ENCODE measurements at regions not wholly inside any gene's neighbourhood (a gene's known extent, or its start where the extent isn't known, plus 50 kb on each side); places are given as distances from the start of the nearest gene placed in this dataset.

- DNase-seq (ENCODE audit: low read depth) = no peak
- H3K4me3 ChIP-seq (ENCODE audit: low read depth, low read length) = no peak overlapping the region
- TF ChIP-seq CTCF (IDR thresholded peaks at IDR 0.05; ENCODE audit: low read depth, low read length) (no peak), MYC (IDR thresholded peaks at IDR 0.05; ENCODE audit: low read depth, low read length) (no peak), MAX (IDR thresholded peaks at IDR 0.05; ENCODE audit: low read depth, low read length) (no peak), POLR2A (IDR thresholded peaks at IDR 0.05; ENCODE audit: extremely low read depth, insufficient read length) (no peak)
Measured at GRCh38 chr2:138110453-138111083, 146.3 kb downstream of the HNMT start.

GRCh38 chr2:138112536-138112935 is 148.3 kb downstream of the HNMT start:
- no peak for DNase-seq (ENCODE audit: low read depth)
- H3K4me3 ChIP-seq (ENCODE audit: low read depth, low read length) = no peak overlapping the region
- TF ChIP-seq CTCF (IDR thresholded peaks at IDR 0.05; ENCODE audit: low read depth, low read length) (no peak), POLR2A (IDR thresholded peaks at IDR 0.05; ENCODE audit: extremely low read depth, insufficient read length) (no peak), MAX (IDR thresholded peaks at IDR 0.05; ENCODE audit: low read depth, low read length) (no peak), MYC (IDR thresholded peaks at IDR 0.05; ENCODE audit: low read depth, low read length) (no peak)

- TF ChIP-seq CTCF (IDR thresholded peaks at IDR 0.05; ENCODE audit: low read depth, low read length) (no peak), POLR2A (IDR thresholded peaks at IDR 0.05; ENCODE audit: extremely low read depth, insufficient read length) (no peak), MYC (IDR thresholded peaks at IDR 0.05; ENCODE audit: low read depth, low read length) (no peak), MAX (IDR thresholded peaks at IDR 0.05; ENCODE audit: low read depth, low read length) (no peak)
- no peak overlapping the region for H3K4me3 ChIP-seq (ENCODE audit: low read depth, low read length)
- DNase-seq (ENCODE audit: low read depth) = no peak
Measured at GRCh38 chr2:138113871-138114525, 149.7 kb downstream of the HNMT start.

GRCh38 chr2:138115666-138116065 is 151.4 kb downstream of the HNMT start:
- no peak for DNase-seq (ENCODE audit: low read depth)
- H3K4me3 ChIP-seq (ENCODE audit: low read depth, low read length) = no peak overlapping the region
- TF ChIP-seq MAX (IDR thresholded peaks at IDR 0.05; ENCODE audit: low read depth, low read length) (no peak), CTCF (IDR thresholded peaks at IDR 0.05; ENCODE audit: low read depth, low read length) (no peak), POLR2A (IDR thresholded peaks at IDR 0.05; ENCODE audit: extremely low read depth, insufficient read length) (no peak), MYC (IDR thresholded peaks at IDR 0.05; ENCODE audit: low read depth, low read length) (no peak)

GRCh38 chr2:138116456-138116855 is 152.2 kb downstream of the HNMT start:
- DNase-seq (ENCODE audit: low read depth) = no peak
- TF ChIP-seq CTCF (IDR thresholded peaks at IDR 0.05; ENCODE audit: low read depth, low read length) (no peak), MYC (IDR thresholded peaks at IDR 0.05; ENCODE audit: low read depth, low read length) (no peak), MAX (IDR thresholded peaks at IDR 0.05; ENCODE audit: low read depth, low read length) (no peak), POLR2A (IDR thresholded peaks at IDR 0.05; ENCODE audit: extremely low read depth, insufficient read length) (no peak)
- H3K4me3 ChIP-seq (ENCODE audit: low read depth, low read length) = no peak overlapping the region
